ENCODE measurements at regions not wholly inside any gene's neighbourhood (a gene's known extent, or its start where the extent isn't known, plus 50 kb on each side); places are given as distances from the start of the nearest gene placed in this dataset.

GRCh38 chr18:37962316-37962966 is 396.8 kb upstream of the CELF4 start:
- TF ChIP-seq ZNF384 (IDR thresholded peaks at IDR 0.05) (no peak), ELF4 (IDR thresholded peaks at IDR 0.05) (no peak), BHLHE40 (IDR thresholded peaks at IDR 0.05; ENCODE audit: borderline replicate concordance) (no peak), FOXM1 (IDR thresholded peaks at IDR 0.05; ENCODE audit: borderline replicate concordance) (no peak), PKNOX1 (IDR thresholded peaks at IDR 0.05) (no peak), HDGF (IDR thresholded peaks at IDR 0.05; ENCODE audit: borderline replicate concordance) (no peak), SP1 (IDR thresholded peaks at IDR 0.05) (no peak), NFRKB (IDR thresholded peaks at IDR 0.05) (no peak)

Measured in HEK293T (cell line).